Ovary (tissue), 3 donors: ENCODE measurements at regions not wholly inside any gene's neighbourhood (a gene's known extent, or its start where the extent isn't known, plus 50 kb on each side); places are given as distances from the start of the nearest gene placed in this dataset.

ENCODE experiments used
- CTCF ChIP-seq, 3 donors: fragments of 450-650 bp in 2 of 3; fragments of 200-600 bp in 1 of 3; IDR thresholded peaks; one replicate each; pipeline versions ENCODE4 v1.5.1 to v1.8.0; 2016 to 2022; ENCODE audit warnings: antibody characterized with exemption in 3 of 3, mild to moderate bottlenecking in 1 of 3
- EP300 ChIP-seq: sonication (generic); formaldehyde crosslinking; IDR thresholded peaks from one replicate; pipeline ENCODE4 v1.6.1; 2017; ENCODE audit warnings: antibody characterized with exemption
- POLR2A ChIP-seq: fragments of 450-650 bp; IDR thresholded peaks from one replicate; pipeline ENCODE4 v1.6.1; 2017; ENCODE audit warnings: antibody characterized with exemption, mild to moderate bottlenecking, moderate library complexity
- donor health status: DM: no; HTN: no; CAD: no.

- TF ChIP-seq CTCF (IDR thresholded peaks at IDR 0.05) (no peak), EP300 (no peak), POLR2A (no peak)
Observed at GRCh38 chr7:86252406-86252805, 391.3 kb upstream of the GRM3 start.
